ENCODE measurements at regions not wholly inside any gene's neighbourhood (a gene's known extent, or its start where the extent isn't known, plus 50 kb on each side); places are given as distances from the start of the nearest gene placed in this dataset.

GRCh38 chr5:8481007-8481406 lies 612.1 kb downstream of the MTRR start:
- ChIA-PET POLR2A (no interaction called here), CTCF (no interaction called here)
- H3K36me3 Mint-ChIP-seq (ENCODE audit: low read depth) = no peaks in the 10 kb centered on the region
- no peak overlapping the region for H3K27ac Mint-ChIP-seq
- no peak overlapping the region for H3K4me3 Mint-ChIP-seq
- H3K4me1 Mint-ChIP-seq = no peaks in the 10 kb centered on the region
- DNase-seq = no peak
- peaks cover 3% of the 10 kb centered on the region for H3K9me3 Mint-ChIP-seq
- no peaks in the 10 kb centered on the region for H3K27me3 Mint-ChIP-seq

- H3K27me3 Mint-ChIP-seq = no peaks in the 10 kb centered on the region
- POLR2A ChIA-PET = no interaction called here
- H3K36me3 Mint-ChIP-seq (ENCODE audit: low read depth) = no peaks in the 10 kb centered on the region
- no peak overlapping the region for H3K4me3 Mint-ChIP-seq
- H3K27ac Mint-ChIP-seq = no peak overlapping the region
- CTCF ChIA-PET = no interaction called here
- DNase-seq = no peak
- H3K9me3 Mint-ChIP-seq = peaks cover 21% of the 10 kb centered on the region
- H3K4me1 Mint-ChIP-seq = no peaks in the 10 kb centered on the region
Measured at GRCh38 chr5:8491254-8491653, 622.3 kb downstream of the MTRR start.

GRCh38 chr5:8493176-8493575 lies 624.2 kb downstream of the MTRR start:
- POLR2A ChIA-PET = no interaction called here

GRCh38 chr5:8500426-8500825 lies 631.5 kb downstream of the MTRR start:
- no peak for DNase-seq
- H3K36me3 Mint-ChIP-seq (ENCODE audit: low read depth) = no peaks in the 10 kb centered on the region
- POLR2A ChIA-PET = no interaction called here
- CTCF ChIA-PET = no interaction called here
- H3K4me1 Mint-ChIP-seq = no peaks in the 10 kb centered on the region
- H3K9me3 Mint-ChIP-seq = peaks cover 19% of the 10 kb centered on the region
- H3K27ac Mint-ChIP-seq = no peak overlapping the region
- H3K27me3 Mint-ChIP-seq = no peaks in the 10 kb centered on the region
- no peak overlapping the region for H3K4me3 Mint-ChIP-seq

More at GRCh38 chr5:8493176-8493575, 624.2 kb downstream of the MTRR start:
- CTCF ChIA-PET = no interaction called here
- Mint-ChIP-seq H3K36me3 (ENCODE audit: low read depth) (no peaks in the 10 kb centered on the region), H3K9me3 (peaks cover 26% of the 10 kb centered on the region), H3K4me3 (no peak overlapping the region), H3K27me3 (no peaks in the 10 kb centered on the region), H3K4me1 (no peaks in the 10 kb centered on the region), H3K27ac (no peak overlapping the region)
- DNase-seq = no peak

GRCh38 chr5:8505196-8505595 lies 636.2 kb downstream of the MTRR start:
- DNase-seq = no peak
- Mint-ChIP-seq H3K9me3 (peaks cover 4% of the 10 kb centered on the region), H3K4me3 (no peak overlapping the region), H3K4me1 (no peaks in the 10 kb centered on the region), H3K27me3 (no peaks in the 10 kb centered on the region), H3K27ac (no peak overlapping the region), H3K36me3 (ENCODE audit: low read depth) (no peaks in the 10 kb centered on the region)
- CTCF ChIA-PET = no interaction called here
- POLR2A ChIA-PET = no interaction called here

- Mint-ChIP-seq H3K9me3 (no peaks in the 10 kb centered on the region), H3K36me3 (ENCODE audit: low read depth) (no peaks in the 10 kb centered on the region), H3K4me1 (no peaks in the 10 kb centered on the region), H3K4me3 (no peak overlapping the region), H3K27me3 (no peaks in the 10 kb centered on the region), H3K27ac (no peak overlapping the region)
- ChIA-PET CTCF (no interaction called here), POLR2A (no interaction called here)
- DNase-seq = no peak
Measured at GRCh38 chr5:8508231-8508630, 639.3 kb downstream of the MTRR start.

- POLR2A ChIA-PET = no interaction called here
- Mint-ChIP-seq H3K4me3 (no peak overlapping the region), H3K4me1 (no peaks in the 10 kb centered on the region), H3K27me3 (no peaks in the 10 kb centered on the region), H3K27ac (no peak overlapping the region), H3K36me3 (ENCODE audit: low read depth) (no peaks in the 10 kb centered on the region), H3K9me3 (peaks cover 14% of the 10 kb centered on the region)
- CTCF ChIA-PET = no interaction called here
- no peak for DNase-seq
Measured at GRCh38 chr5:8516356-8516755, 647.4 kb downstream of the MTRR start.

GRCh38 chr5:8517456-8517855 lies 648.5 kb downstream of the MTRR start:
- ChIA-PET CTCF (no interaction called here), POLR2A (no interaction called here)
- Mint-ChIP-seq H3K36me3 (ENCODE audit: low read depth) (no peaks in the 10 kb centered on the region), H3K27ac (no peak overlapping the region), H3K9me3 (peaks cover 14% of the 10 kb centered on the region), H3K4me1 (no peaks in the 10 kb centered on the region), H3K27me3 (no peaks in the 10 kb centered on the region), H3K4me3 (no peak overlapping the region)
- DNase-seq = no peak

- no peaks in the 10 kb centered on the region for H3K36me3 Mint-ChIP-seq (ENCODE audit: low read depth)
- CTCF ChIA-PET = no interaction called here
- no peak overlapping the region for H3K27ac Mint-ChIP-seq
- H3K9me3 Mint-ChIP-seq = peaks cover 3% of the 10 kb centered on the region
- no peaks in the 10 kb centered on the region for H3K27me3 Mint-ChIP-seq
- POLR2A ChIA-PET = no interaction called here
- no peak for DNase-seq
- H3K4me3 Mint-ChIP-seq = no peak overlapping the region
- H3K4me1 Mint-ChIP-seq = no peaks in the 10 kb centered on the region
Measured at GRCh38 chr5:8520917-8521316, 652.0 kb downstream of the MTRR start.

- ChIA-PET CTCF (no interaction called here), POLR2A (no interaction called here)
- H3K36me3 Mint-ChIP-seq (ENCODE audit: low read depth) = no peaks in the 10 kb centered on the region
- no peaks in the 10 kb centered on the region for H3K27me3 Mint-ChIP-seq
- H3K9me3 Mint-ChIP-seq = peaks cover 3% of the 10 kb centered on the region
- no peaks in the 10 kb centered on the region for H3K4me1 Mint-ChIP-seq
- H3K27ac Mint-ChIP-seq = no peak overlapping the region
- no peak for DNase-seq
- no peak overlapping the region for H3K4me3 Mint-ChIP-seq
Measured at GRCh38 chr5:8521991-8522390, 653.0 kb downstream of the MTRR start.

GRCh38 chr5:8522646-8523045 lies 653.7 kb downstream of the MTRR start:
- DNase-seq = no peak
- Mint-ChIP-seq H3K9me3 (no peaks in the 10 kb centered on the region), H3K4me3 (no peak overlapping the region), H3K36me3 (ENCODE audit: low read depth) (no peaks in the 10 kb centered on the region), H3K27ac (no peak overlapping the region), H3K4me1 (no peaks in the 10 kb centered on the region), H3K27me3 (no peaks in the 10 kb centered on the region)
- ChIA-PET CTCF (no interaction called here), POLR2A (no interaction called here)

- POLR2A ChIA-PET = no interaction called here
- CTCF ChIA-PET = no interaction called here
- DNase-seq = no peak
- H3K27ac Mint-ChIP-seq = no peak overlapping the region
- no peaks in the 10 kb centered on the region for H3K9me3 Mint-ChIP-seq
- H3K4me1 Mint-ChIP-seq = no peaks in the 10 kb centered on the region
- no peaks in the 10 kb centered on the region for H3K27me3 Mint-ChIP-seq
- no peaks in the 10 kb centered on the region for H3K36me3 Mint-ChIP-seq (ENCODE audit: low read depth)
- H3K4me3 Mint-ChIP-seq = no peak overlapping the region
Measured at GRCh38 chr5:8523501-8523900, 654.6 kb downstream of the MTRR start.

GRCh38 chr5:8525819-8526218 lies 656.9 kb downstream of the MTRR start:
- Mint-ChIP-seq H3K36me3 (ENCODE audit: low read depth) (no peaks in the 10 kb centered on the region), H3K9me3 (peaks cover 3% of the 10 kb centered on the region), H3K27me3 (no peaks in the 10 kb centered on the region), H3K4me1 (no peaks in the 10 kb centered on the region), H3K4me3 (no peak overlapping the region), H3K27ac (no peak overlapping the region)
- ChIA-PET CTCF (no interaction called here), POLR2A (no interaction called here)
- DNase-seq = no peak

GRCh38 chr5:8528106-8528505 lies 659.2 kb downstream of the MTRR start:
- H3K36me3 Mint-ChIP-seq (ENCODE audit: low read depth) = no peaks in the 10 kb centered on the region
- ChIA-PET POLR2A (no interaction called here), CTCF (no interaction called here)
- H3K27ac Mint-ChIP-seq = no peak overlapping the region
- peaks cover 3% of the 10 kb centered on the region for H3K9me3 Mint-ChIP-seq
- DNase-seq = no peak
- no peaks in the 10 kb centered on the region for H3K27me3 Mint-ChIP-seq
- H3K4me3 Mint-ChIP-seq = no peak overlapping the region
- no peaks in the 10 kb centered on the region for H3K4me1 Mint-ChIP-seq

GRCh38 chr5:8538821-8539220 lies 669.9 kb downstream of the MTRR start:
- Mint-ChIP-seq H3K4me1 (no peaks in the 10 kb centered on the region), H3K27ac (no peak overlapping the region), H3K4me3 (no peak overlapping the region), H3K27me3 (no peaks in the 10 kb centered on the region), H3K36me3 (ENCODE audit: low read depth) (no peaks in the 10 kb centered on the region), H3K9me3 (peaks cover 11% of the 10 kb centered on the region)
- DNase-seq = no peak
- ChIA-PET CTCF (no interaction called here), POLR2A (no interaction called here)

Measured in activated CD4-positive, alpha-beta memory T cell treated with anti-CD3 and anti-CD28 coated beads, Interleukin-2, amount 10 ng/mL, durations not matched to agents 7 days and 5 days (primary cell).